ENCODE measurements at regions not wholly inside any gene's neighbourhood (a gene's known extent, or its start where the extent isn't known, plus 50 kb on each side); places are given as distances from the start of the nearest gene placed in this dataset.
"Not testable (repeated sequence)": the region's sequence is repeated elsewhere in the genome, so short reads cannot be mapped to it uniquely, and the experiment has no call there.

- TF ChIP-seq CTCF, POLR2A (IDR thresholded peaks at IDR 0.05): not testable (repeated sequence)
Measured at GRCh38 chr21:8205892-8206188, 2315.5 kb upstream of the TPTE start.

All from body of pancreas (tissue), 4 donors.